ENCODE measurements at regions not wholly inside any gene's neighbourhood (a gene's known extent, or its start where the extent isn't known, plus 50 kb on each side); places are given as distances from the start of the nearest gene placed in this dataset.

- Histone ChIP-seq H4K91ac (ENCODE audit: insufficient read length, low read depth, low read length) (no peak overlapping the region), H3K4ac (ENCODE audit: low read depth, low read length) (no peak overlapping the region; the same call in 1 of the 2 replicates), H4K5ac (ENCODE audit: insufficient read length, low read depth, low read length) (no peak overlapping the region), H3K56ac (ENCODE audit: insufficient read length, low read depth, low read length) (no peak overlapping the region), H3K9ac (ENCODE audit: extremely low read depth, insufficient read length, low read length) (no peak overlapping the region), H2AFZ (ENCODE audit: low read length) (no peak overlapping the region), H2AK5ac (ENCODE audit: insufficient read length, low read length) (no peak overlapping the region), H3K4me1 (ENCODE audit: insufficient read depth, low read length) (no peaks in the 10 kb centered on the region; the same call in 1 of the 2 replicates), H3K23ac (ENCODE audit: insufficient read length, low read depth, low read length) (no peak overlapping the region), H2BK15ac (ENCODE audit: low read depth, low read length) (no peak overlapping the region), H3K79me1 (ENCODE audit: insufficient read depth, low read depth, low read length, poor library complexity, severe bottlenecking) (no peaks in the 10 kb centered on the region), H3K4me2 (ENCODE audit: insufficient read depth, insufficient read length, low read length) (no peak overlapping the region), H3K27me3 (ENCODE audit: insufficient read depth, low read length) (no peaks in the 10 kb centered on the region), H3K79me2 (ENCODE audit: insufficient read depth, low read length) (no peaks in the 10 kb centered on the region), H2BK120ac (ENCODE audit: low read depth, low read length, poor library complexity, severe bottlenecking) (no peak overlapping the region), H4K8ac (replicated peaks; ENCODE audit: insufficient read length, low read depth, low read length) (no peak overlapping the region), H3K18ac (ENCODE audit: insufficient read length, low read depth, low read length) (no peak overlapping the region), H4K20me1 (ENCODE audit: control insufficient read depth, insufficient read depth, insufficient read length) (no peaks in the 10 kb centered on the region), H3K9me3 (ENCODE audit: control insufficient read depth, low read depth, low read length) (no peaks in the 10 kb centered on the region), H3K27ac (ENCODE audit: insufficient read length, low read depth, low read length) (no peak overlapping the region), H3K14ac (ENCODE audit: insufficient read depth, low read length) (no peak overlapping the region), H3T11ph (ENCODE audit: low read length) (no peak overlapping the region), H3K23me2 (ENCODE audit: insufficient read length, low read depth, low read length, poor library complexity, severe bottlenecking) (no peaks in the 10 kb centered on the region), H2BK20ac (ENCODE audit: low read depth, low read length, poor library complexity, severe bottlenecking) (no peak overlapping the region), H2BK12ac (ENCODE audit: insufficient read length, low read depth, low read length) (no peak overlapping the region), H2BK5ac (ENCODE audit: insufficient read length, low read length) (no peak overlapping the region)
- WGBS (ENCODE audit: extremely low coverage, insufficient read length, low lambda C conversion rate) = no CpG with 5 or more reads among the region's 3 CpGs
- Mint-ChIP-seq H3K27me3 (ENCODE audit: low read depth) (no peaks in the 10 kb centered on the region; the same call in none of the 2 replicates), H3K4me3 (no peak overlapping the region), H3K9me3 (peaks cover 0 to 2% of the 10 kb centered on the region in 2 experiments; a peak in 1 of 5 replicates), H3K36me3 (ENCODE audit: insufficient read depth in 1 of 3, low read depth in 3 of 3) (peaks cover 0 to 4% (median 0%) of the 10 kb centered on the region in 3 experiments; a peak in 2 of 7 replicates), H3K4me1 (peaks cover 7 to 8% of the 10 kb centered on the region in 2 experiments), H3K27ac (no peak overlapping the region)
- no peak for DNase-seq
- no peak for TF ChIP-seq CTCF (conservative IDR thresholded peaks at IDR 0.05)
Observed at GRCh38 chr12:126258190-126258589, 1193.0 kb downstream of the AACS start.

Measured in H9 (cell line).